Cardiac muscle cell (in vitro differentiated cells and primary cell): ENCODE measurements at regions not wholly inside any gene's neighbourhood (a gene's known extent, or its start where the extent isn't known, plus 50 kb on each side); places are given as distances from the start of the nearest gene placed in this dataset.

Experiments
- DNase-seq, 2 donors: peaks; one replicate each; pipeline versions ENCODE4 v3.0.0 to v3.0.0-alpha.2; 2010 to 2017; ENCODE audit warnings: low read depth in 1 of 2, low spot score in 1 of 2
- H3K27ac ChIP-seq: fragments of 200-600 bp; sonication (generic); 2 replicates; pipeline ENCODE4 v1.5.1; 2016
- H3K27me3 ChIP-seq: fragments of 200-600 bp; sonication (generic); 2 replicates; pipeline ENCODE4 v1.6.0; 2016; ENCODE audit warnings: control low read depth
- H3K36me3 ChIP-seq: fragments of 200-600 bp; sonication (generic); 2 replicates; pipeline ENCODE4 v1.5.1; 2016; ENCODE audit warnings: control low read depth
- H3K4me1 ChIP-seq: fragments of 200-600 bp; sonication (generic); 2 replicates; pipeline ENCODE4 v1.8.1; 2017; ENCODE audit warnings: low read depth, mild to moderate bottlenecking, mixed run types
- H3K4me3 ChIP-seq: fragments of 200-600 bp; sonication (generic); 2 replicates; pipeline ENCODE4 v1.5.1; 2016; ENCODE audit warnings: mild to moderate bottlenecking
- H3K9me3 ChIP-seq: fragments of 200-600 bp; sonication (generic); 2 replicates; pipeline ENCODE4 v1.5.1; 2017; ENCODE audit warnings: low read depth, mild to moderate bottlenecking, control low read depth
- CTCF ChIP-seq: IDR thresholded peaks from 2 replicates; pipeline ENCODE4 v1.5.1; 2012; ENCODE audit warnings: low read depth, mild to moderate bottlenecking, low read length

- no peak for DNase-seq
- H3K4me3 ChIP-seq: no peak overlapping the region
- no peaks in the 10 kb centered on the region for H3K36me3 ChIP-seq
- H3K4me1 ChIP-seq: no peaks in the 10 kb centered on the region
- H3K27ac ChIP-seq: no peak overlapping the region
- no peak for TF ChIP-seq CTCF
- no peaks in the 10 kb centered on the region for H3K27me3 ChIP-seq
- H3K9me3 ChIP-seq: no peaks in the 10 kb centered on the region
Observed at GRCh38 chr10:42976351-42977031, 100.4 kb upstream of the RET start.

- Histone ChIP-seq H3K27me3 (no peaks in the 10 kb centered on the region), H3K36me3 (no peaks in the 10 kb centered on the region), H3K4me3 (no peak overlapping the region), H3K27ac (no peak overlapping the region), H3K9me3 (no peaks in the 10 kb centered on the region), H3K4me1 (no peaks in the 10 kb centered on the region)
- DNase-seq: no peak
- TF ChIP-seq CTCF: no peak
Observed at GRCh38 chr10:42977032-42977416, 99.8 kb upstream of the RET start.

- no peaks in the 10 kb centered on the region for H3K9me3 ChIP-seq
- H3K27ac ChIP-seq: no peak overlapping the region
- no peak for TF ChIP-seq CTCF
- no peak for DNase-seq
- no peaks in the 10 kb centered on the region for H3K27me3 ChIP-seq
- no peaks in the 10 kb centered on the region for H3K36me3 ChIP-seq
- H3K4me3 ChIP-seq: no peak overlapping the region
- H3K4me1 ChIP-seq: no peaks in the 10 kb centered on the region
Observed at GRCh38 chr10:42979181-42979580, 97.7 kb upstream of the RET start.

- H3K27ac ChIP-seq: no peak overlapping the region
- no peaks in the 10 kb centered on the region for H3K36me3 ChIP-seq
- H3K4me3 ChIP-seq: no peak overlapping the region
- H3K27me3 ChIP-seq: no peaks in the 10 kb centered on the region
- DNase-seq: no peak
- no peaks in the 10 kb centered on the region for H3K9me3 ChIP-seq
- H3K4me1 ChIP-seq: no peaks in the 10 kb centered on the region
- TF ChIP-seq CTCF: no peak
Observed at GRCh38 chr10:42979721-42980467, 97.0 kb upstream of the RET start.

- Histone ChIP-seq H3K27me3 (no peaks in the 10 kb centered on the region), H3K36me3 (no peaks in the 10 kb centered on the region), H3K27ac (no peak overlapping the region), H3K4me1 (no peaks in the 10 kb centered on the region), H3K9me3 (no peaks in the 10 kb centered on the region), H3K4me3 (no peak overlapping the region)
- no peak for TF ChIP-seq CTCF
- no peak for DNase-seq
Observed at GRCh38 chr10:42980553-42981357, 96.1 kb upstream of the RET start.
